ENCODE measurements at regions not wholly inside any gene's neighbourhood (a gene's known extent, or its start where the extent isn't known, plus 50 kb on each side); places are given as distances from the start of the nearest gene placed in this dataset.

GRCh38 chr1:4330805-4331766, 323.3 kb upstream of the AJAP1 start:
- DNase-seq, result no peak

GRCh38 chr1:4331767-4332163, 322.6 kb upstream of the AJAP1 start:
- DNase-seq, result no peak

GRCh38 chr1:4336507-4336906, 317.9 kb upstream of the AJAP1 start:
- DNase-seq, result no peak

GRCh38 chr1:4341421-4341820, 313.0 kb upstream of the AJAP1 start:
- DNase-seq, result no peak

- no peak for DNase-seq
Measured at GRCh38 chr1:4344065-4344732, 310.2 kb upstream of the AJAP1 start.

GRCh38 chr1:4345094-4345493, 309.3 kb upstream of the AJAP1 start:
- no peak for DNase-seq

GRCh38 chr1:4346131-4346530, 308.3 kb upstream of the AJAP1 start:
- no peak for DNase-seq

GRCh38 chr1:4351453-4351852, 303.0 kb upstream of the AJAP1 start:
- DNase-seq, result no peak

- no peak for DNase-seq
Measured at GRCh38 chr1:4353090-4353856, 301.1 kb upstream of the AJAP1 start.

GRCh38 chr1:4355839-4356238, 298.6 kb upstream of the AJAP1 start:
- DNase-seq, result no peak

GRCh38 chr1:4362314-4363044, 291.9 kb upstream of the AJAP1 start:
- no peak for DNase-seq

GRCh38 chr1:4366091-4366490, 288.3 kb upstream of the AJAP1 start:
- DNase-seq, result no peak

- no peak for DNase-seq
Measured at GRCh38 chr1:4367230-4367777, 287.1 kb upstream of the AJAP1 start.

GRCh38 chr1:4369335-4369734, 285.1 kb upstream of the AJAP1 start:
- no peak for DNase-seq

GRCh38 chr1:4371849-4372248, 282.6 kb upstream of the AJAP1 start:
- no peak for DNase-seq

- no peak for DNase-seq
Measured at GRCh38 chr1:4375812-4376211, 278.6 kb upstream of the AJAP1 start.

GRCh38 chr1:4379451-4380175, 274.8 kb upstream of the AJAP1 start:
- DNase-seq, result no peak

- no peak for DNase-seq
Measured at GRCh38 chr1:4380564-4381168, 273.7 kb upstream of the AJAP1 start.

- DNase-seq, result no peak
Measured at GRCh38 chr1:4393191-4393590, 261.2 kb upstream of the AJAP1 start.

GRCh38 chr1:4394366-4394765, 260.0 kb upstream of the AJAP1 start:
- DNase-seq, result no peak

- no peak for DNase-seq
Measured at GRCh38 chr1:4395158-4395557, 259.3 kb upstream of the AJAP1 start.
